ENCODE measurements at regions not wholly inside any gene's neighbourhood (a gene's known extent, or its start where the extent isn't known, plus 50 kb on each side); places are given as distances from the start of the nearest gene placed in this dataset.
"Not testable (repeated sequence)": the region's sequence is repeated elsewhere in the genome, so short reads cannot be mapped to it uniquely, and the experiment has no call there.

GRCh38 chr20:56689318-56689717, 60.2 kb downstream of the TFAP2C start:
- peak; percentile 68 for DNase-seq

GRCh38 chr20:56689852-56690485, 60.9 kb downstream of the TFAP2C start:
- DNase-seq: peak; percentile 28

- no peak for DNase-seq
These were observed 61.5 kb downstream of the TFAP2C start for GRCh38 chr20:56690531-56691175.

- no peak for DNase-seq
These were observed 62.4 kb downstream of the TFAP2C start for GRCh38 chr20:56691325-56691998.

- no peak for DNase-seq
These were observed 64.1 kb downstream of the TFAP2C start for GRCh38 chr20:56693217-56693616.

- DNase-seq: no peak
These were observed 68.4 kb downstream of the TFAP2C start for GRCh38 chr20:56697476-56697875.

GRCh38 chr20:56698297-56698696, 69.2 kb downstream of the TFAP2C start:
- no peak for DNase-seq

GRCh38 chr20:56698749-56699148, 69.6 kb downstream of the TFAP2C start:
- DNase-seq: no peak

GRCh38 chr20:56702931-56703840, 74.1 kb downstream of the TFAP2C start:
- no peak for DNase-seq

- no peak for DNase-seq
These were observed 77.8 kb downstream of the TFAP2C start for GRCh38 chr20:56706867-56707360.

GRCh38 chr20:56708991-56709390, 79.9 kb downstream of the TFAP2C start:
- no peak for DNase-seq

- DNase-seq: no peak
These were observed 81.0 kb downstream of the TFAP2C start for GRCh38 chr20:56710125-56710524.

- DNase-seq: not testable (repeated sequence)
These were observed 81.5 kb downstream of the TFAP2C start for GRCh38 chr20:56710577-56710976.

GRCh38 chr20:56711018-56711417, 81.9 kb downstream of the TFAP2C start:
- DNase-seq: peak; percentile 21

GRCh38 chr20:56715309-56715708, 86.2 kb downstream of the TFAP2C start:
- DNase-seq: no peak

GRCh38 chr20:56715902-56716519, 86.9 kb downstream of the TFAP2C start:
- no peak for DNase-seq

GRCh38 chr20:56716806-56717205, 87.7 kb downstream of the TFAP2C start:
- DNase-seq: no peak

- no peak for DNase-seq
These were observed 89.7 kb downstream of the TFAP2C start for GRCh38 chr20:56718816-56719215.

- DNase-seq: no peak
These were observed 91.6 kb downstream of the TFAP2C start for GRCh38 chr20:56720620-56721213.

GRCh38 chr20:56722042-56722441, 92.9 kb downstream of the TFAP2C start:
- DNase-seq: no peak

GRCh38 chr20:56723331-56723730, 94.2 kb downstream of the TFAP2C start:
- no peak for DNase-seq

- DNase-seq: no peak
These were observed 95.2 kb downstream of the TFAP2C start for GRCh38 chr20:56724241-56724757.
